Breast epithelium (tissue), 4 donors: ENCODE measurements at regions not wholly inside any gene's neighbourhood (a gene's known extent, or its start where the extent isn't known, plus 50 kb on each side); places are given as distances from the start of the nearest gene placed in this dataset.
"Not testable (repeated sequence)": the region's sequence is repeated elsewhere in the genome, so short reads cannot be mapped to it uniquely, and the experiment has no call there.

Experiments used
- DNase-seq, 2 donors: peaks; one replicate each; pipeline ENCODE4 v3.0.0-alpha.2; 2019; ENCODE audit warnings: low spot score in 2 of 2
- H3K27ac ChIP-seq, 2 donors: fragments of 200-600 bp; sonication (generic) in 1 of 2; one replicate each; pipeline ENCODE4 v1.5.1; 2016 to 2019; ENCODE audit warnings: mild to moderate bottlenecking in 1 of 2
- H3K27me3 ChIP-seq, 2 donors: fragments of 200-600 bp; sonication (generic) in 1 of 2; one replicate each; pipeline versions ENCODE4 v1.5.1 to v1.6.0; 2017 to 2019; ENCODE audit warnings: control low read depth in 1 of 2, mild to moderate bottlenecking in 1 of 2
- H3K36me3 ChIP-seq: fragments of 200-600 bp; one replicate; pipeline ENCODE4 v1.5.1; 2019
- H3K4me1 ChIP-seq, 2 donors: fragments of 200-600 bp; sonication (generic); one replicate each; pipeline ENCODE4 v1.5.1; 2016 to 2019; ENCODE audit warnings: control low read depth in 1 of 2
- H3K4me3 ChIP-seq, 3 donors: fragments of 200-600 bp; sonication (generic); 1 replicate in 2 of 3; 2 replicates in 1 of 3; pipeline ENCODE4 v1.5.1; 2016 to 2019; ENCODE audit warnings: mild to moderate bottlenecking in 3 of 3, moderate library complexity in 2 of 3
- H3K9me3 ChIP-seq, 2 donors: fragments of 200-600 bp; sonication (generic) in 1 of 2; one replicate each; pipeline ENCODE4 v1.5.1; 2016 to 2019; ENCODE audit warnings: control low read depth in 1 of 2
- CTCF ChIP-seq, 3 donors: fragments of 450-650 bp; IDR thresholded peaks; one replicate each; pipeline ENCODE4 v1.5.1; 2016 to 2017; ENCODE audit warnings: antibody characterized with exemption in 3 of 3, mild to moderate bottlenecking in 3 of 3, moderate library complexity in 3 of 3
- POLR2A ChIP-seq: fragments of 450-650 bp; IDR thresholded peaks from one replicate; pipeline ENCODE4 v1.6.1; 2016; ENCODE audit warnings: antibody characterized with exemption, mild to moderate bottlenecking, moderate library complexity
- POLR2AphosphoS5 ChIP-seq, 3 donors: sonication (generic); formaldehyde crosslinking; IDR thresholded peaks; one replicate each; pipeline ENCODE4 v1.6.1; 2017; ENCODE audit warnings: antibody characterized with exemption in 3 of 3
- intact Hi-C: fragments of 100-400 bp; cut with DNase I; formaldehyde crosslinking; loops from one replicate; pipeline ENCODE4 v1.15.1; 2023; ENCODE audit warnings: low total_unique reads

GRCh38 chr5:15282611-15283010, 217.4 kb upstream of the FBXL7 start:
- Histone ChIP-seq H3K9me3 (peaks cover 0 to 8% of the 10 kb centered on the region in 2 donors), H3K27ac (no peak overlapping the region), H3K4me3 (no peak overlapping the region), H3K27me3 (no peaks in the 10 kb centered on the region), H3K36me3 (no peaks in the 10 kb centered on the region), H3K4me1 (no peaks in the 10 kb centered on the region)
- DNase-seq, result no peak
- intact Hi-C loops, result no loop called here
- no peak for TF ChIP-seq POLR2AphosphoS5 (IDR thresholded peaks at IDR 0.05)
- TF ChIP-seq POLR2A, result no peak
- no peak for TF ChIP-seq CTCF (IDR thresholded peaks at IDR 0.05)

- DNase-seq, intact Hi-C loops, H3K9me3 ChIP-seq, H3K4me1 ChIP-seq, H3K27me3 ChIP-seq, H3K4me3 ChIP-seq, H3K36me3 ChIP-seq, H3K27ac ChIP-seq: not testable (repeated sequence)
These were observed 228.4 kb upstream of the FBXL7 start for GRCh38 chr5:15271596-15271995.

- H3K27me3 ChIP-seq, result no peaks in the 10 kb centered on the region
- H3K4me3 ChIP-seq, result no peak overlapping the region
- H3K36me3 ChIP-seq, result no peaks in the 10 kb centered on the region
- H3K4me1 ChIP-seq, result no peaks in the 10 kb centered on the region
- DNase-seq, result no peak
- intact Hi-C loops, result no loop called here
- no peak for TF ChIP-seq CTCF (IDR thresholded peaks at IDR 0.05)
- TF ChIP-seq POLR2AphosphoS5 (IDR thresholded peaks at IDR 0.05), result no peak
- no peak for TF ChIP-seq POLR2A
- H3K9me3 ChIP-seq, result peaks cover 0 to 7% of the 10 kb centered on the region in 2 donors
- H3K27ac ChIP-seq, result no peak overlapping the region
These were observed 232.0 kb upstream of the FBXL7 start for GRCh38 chr5:15267966-15268365.

GRCh38 chr5:15266841-15267240, 233.1 kb upstream of the FBXL7 start:
- Histone ChIP-seq H3K4me1 (no peaks in the 10 kb centered on the region), H3K9me3 (peaks cover 0 to 7% of the 10 kb centered on the region in 2 donors), H3K4me3 (no peak overlapping the region), H3K27me3 (no peaks in the 10 kb centered on the region), H3K36me3 (no peaks in the 10 kb centered on the region), H3K27ac (no peak overlapping the region)
- intact Hi-C loops, result no loop called here
- no peak for DNase-seq
- TF ChIP-seq CTCF (IDR thresholded peaks at IDR 0.05) (no peak), POLR2AphosphoS5 (IDR thresholded peaks at IDR 0.05) (no peak), POLR2A (no peak)

- no peak for TF ChIP-seq POLR2AphosphoS5 (IDR thresholded peaks at IDR 0.05)
- TF ChIP-seq CTCF (IDR thresholded peaks at IDR 0.05), result no peak
- TF ChIP-seq POLR2A, result no peak
- peaks cover 0 to 7% of the 10 kb centered on the region in 2 donors for H3K9me3 ChIP-seq
- no peaks in the 10 kb centered on the region for H3K36me3 ChIP-seq
- H3K27me3 ChIP-seq, result no peaks in the 10 kb centered on the region
- no peak overlapping the region for H3K27ac ChIP-seq
- no peak overlapping the region for H3K4me3 ChIP-seq
- no peaks in the 10 kb centered on the region for H3K4me1 ChIP-seq
- DNase-seq, result no peak
- intact Hi-C loops, result no loop called here
These were observed 233.8 kb upstream of the FBXL7 start for GRCh38 chr5:15266229-15266628.

GRCh38 chr5:15263942-15264341, 236.0 kb upstream of the FBXL7 start:
- Histone ChIP-seq H3K4me1 (no peaks in the 10 kb centered on the region), H3K27me3 (no peaks in the 10 kb centered on the region), H3K9me3 (peaks cover 0 to 7% of the 10 kb centered on the region in 2 donors), H3K36me3 (no peaks in the 10 kb centered on the region), H3K4me3 (no peak overlapping the region), H3K27ac (no peak overlapping the region)
- no peak for DNase-seq
- intact Hi-C loops, result no loop called here
- TF ChIP-seq CTCF (IDR thresholded peaks at IDR 0.05) (no peak), POLR2AphosphoS5 (IDR thresholded peaks at IDR 0.05) (no peak), POLR2A (no peak)
